Left hindlimb (tissue), 1 donor: ENCODE measurements at regions not wholly inside any gene's neighbourhood (a gene's known extent, or its start where the extent isn't known, plus 50 kb on each side); places are given as distances from the start of the nearest gene placed in this dataset.

Source experiments
- DNase-seq: peaks from one replicate; pipeline ENCODE4 v3.0.0-alpha.2; 2018

DNA sequence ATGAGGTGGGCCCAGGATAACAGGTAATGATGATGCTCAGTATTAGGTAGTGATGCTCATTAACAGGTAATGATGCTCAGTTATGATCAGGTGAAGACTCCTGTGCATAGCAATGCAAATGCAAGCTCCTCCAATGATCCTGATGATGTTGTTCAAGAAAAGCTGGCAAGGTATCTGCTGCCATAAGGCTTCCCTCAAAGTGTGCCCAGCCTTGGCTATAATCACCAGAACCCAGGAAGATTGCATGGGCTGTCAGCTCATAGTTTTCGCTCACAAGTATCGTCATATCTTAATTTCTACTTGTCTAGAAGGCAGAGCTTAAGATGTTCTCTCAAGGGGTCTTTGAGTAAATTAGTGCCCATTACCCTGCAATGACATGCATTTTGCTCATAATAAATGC is 366.2 kb upstream of the CLNK start:
- DNase-seq, result no peak

DNA sequence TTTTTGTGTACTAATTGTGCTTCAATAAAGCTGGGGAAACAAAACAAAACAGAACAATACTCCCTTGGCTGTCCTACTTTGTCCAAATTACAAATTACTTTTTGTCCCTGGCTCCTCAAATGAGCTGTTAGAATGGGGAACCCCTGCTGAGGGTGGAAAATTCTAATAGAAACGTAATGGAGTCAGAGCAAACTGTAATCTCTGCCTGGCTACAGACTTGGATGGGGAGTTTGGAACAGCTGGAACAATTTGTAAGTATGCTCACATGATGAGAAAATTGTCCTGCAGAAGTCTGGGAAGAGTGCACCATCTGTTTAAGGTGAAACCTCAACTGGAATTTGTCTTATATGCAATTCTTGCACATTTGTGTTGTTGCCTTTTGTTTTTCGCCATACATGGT is 364.4 kb upstream of the CLNK start:
- no peak for DNase-seq

DNA sequence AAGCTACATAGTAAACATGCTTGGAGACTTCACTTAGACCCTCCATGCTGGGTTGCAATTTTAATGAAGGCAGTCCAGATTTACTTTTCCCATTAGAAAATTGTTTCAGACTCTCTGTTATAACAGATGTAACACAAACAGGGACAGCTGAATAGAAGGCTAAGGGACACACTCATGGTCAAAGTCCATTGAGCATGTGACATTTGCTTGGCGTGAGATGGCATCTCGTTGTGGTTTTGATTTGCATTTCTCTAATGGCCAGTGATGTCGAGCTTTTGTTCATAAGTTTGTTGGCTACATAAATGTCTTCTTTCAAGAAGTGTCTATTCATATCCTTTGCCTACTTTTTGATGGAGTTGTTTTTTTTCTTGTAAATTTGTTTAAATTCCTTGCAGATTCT is 358.2 kb upstream of the CLNK start:
- no peak for DNase-seq

DNA sequence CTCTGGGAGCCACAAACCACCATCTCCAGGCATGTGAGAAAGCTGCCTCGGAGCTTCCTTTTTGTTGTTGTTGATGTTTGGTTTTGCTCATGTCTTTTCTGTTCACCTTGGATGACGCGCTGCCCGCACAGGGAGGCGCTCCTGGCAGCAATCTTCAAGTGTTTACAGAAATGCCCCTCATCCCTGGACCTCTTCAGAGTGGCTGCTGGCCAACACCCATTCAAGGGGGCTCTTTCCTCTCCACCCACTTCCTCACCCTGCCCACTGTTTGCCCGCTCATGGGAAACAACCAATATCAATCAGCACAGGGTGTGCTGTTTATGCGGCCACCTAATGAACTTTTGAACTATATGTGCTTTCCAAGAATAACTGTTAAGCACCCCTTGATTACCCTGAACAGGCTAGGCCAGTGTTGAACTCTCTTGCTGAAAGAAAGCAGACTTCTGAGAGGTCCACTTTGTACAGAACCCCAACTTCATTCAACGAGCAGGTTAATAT is 355.1 kb upstream of the CLNK start:
- no peak for DNase-seq

DNA sequence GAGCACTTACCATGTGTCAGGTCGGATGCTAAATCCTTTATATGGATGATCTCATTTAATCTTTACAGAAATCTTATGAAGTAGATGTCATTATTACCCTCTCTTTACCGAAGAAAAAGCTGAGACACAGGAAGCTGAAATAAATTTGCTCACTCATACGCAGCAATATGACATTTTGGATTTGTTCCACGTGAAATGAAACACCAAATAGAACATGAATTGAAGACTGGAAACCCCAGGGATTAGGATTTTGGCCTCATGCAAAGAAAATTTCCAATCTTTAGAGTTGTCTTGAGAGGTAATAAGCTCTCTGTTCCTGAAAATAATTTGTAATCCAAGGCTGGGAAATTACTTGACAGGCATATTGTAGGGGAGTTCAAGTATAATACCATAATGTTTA is 354.4 kb upstream of the CLNK start:
- no peak for DNase-seq

DNA sequence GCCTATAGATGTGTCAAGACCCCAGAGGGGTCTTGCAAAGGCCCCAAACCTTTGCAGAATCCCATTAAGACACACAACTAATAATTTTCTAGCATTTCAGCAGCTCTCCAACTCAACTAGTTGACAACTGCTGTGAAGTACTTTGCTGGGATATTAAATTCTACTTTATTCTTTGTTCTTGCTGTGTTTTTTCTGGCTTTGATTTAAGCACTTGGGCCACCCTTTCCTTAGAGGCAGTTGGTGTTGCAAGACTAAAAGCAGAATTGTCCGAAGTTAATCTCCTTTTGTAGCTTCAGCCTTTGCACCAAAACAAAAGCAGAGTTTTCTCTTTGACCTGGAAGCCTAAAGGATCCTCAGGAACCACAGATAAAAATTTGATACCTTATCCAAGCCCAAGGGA is 353.1 kb upstream of the CLNK start:
- DNase-seq, result no peak

DNA sequence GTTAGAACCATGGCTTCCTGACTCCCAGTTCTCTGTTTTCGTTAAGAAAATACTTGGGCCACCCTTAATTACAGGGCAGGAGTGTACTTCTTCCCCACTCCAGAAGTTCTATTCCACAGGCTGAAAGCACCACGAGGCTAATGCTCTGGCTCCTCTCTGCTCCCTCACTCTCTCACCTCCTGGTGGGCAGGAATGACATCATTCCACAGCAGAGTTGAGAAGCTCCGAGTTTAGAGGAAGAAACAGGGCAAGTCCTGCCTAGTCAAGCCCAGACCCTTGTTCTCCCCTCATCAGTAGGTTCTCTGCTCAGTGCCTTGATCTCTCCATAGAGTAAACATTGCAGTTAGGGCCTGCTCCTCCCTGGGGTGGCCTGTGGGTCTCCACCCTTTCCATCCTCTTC is 343.8 kb upstream of the CLNK start:
- DNase-seq, result no peak

DNA sequence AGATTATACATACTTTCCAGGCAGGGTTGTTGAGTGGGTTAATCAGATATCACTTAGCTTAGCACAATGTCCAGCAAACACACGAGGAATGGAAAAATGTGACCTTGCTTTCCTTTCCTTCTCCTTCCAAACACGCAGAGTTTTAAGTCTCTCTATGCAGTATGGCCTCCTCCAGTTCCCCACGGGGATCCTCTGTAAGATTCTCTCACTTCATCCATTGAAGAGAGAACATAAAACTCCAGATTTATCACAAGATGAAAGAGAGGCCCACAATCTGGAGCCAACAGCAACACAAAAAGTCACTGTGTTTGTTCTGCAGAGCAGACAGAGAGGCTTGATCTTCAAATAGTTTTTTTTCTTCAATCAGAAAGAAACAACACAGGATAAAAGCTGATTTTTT is 336.8 kb upstream of the CLNK start:
- DNase-seq, result no peak

DNA sequence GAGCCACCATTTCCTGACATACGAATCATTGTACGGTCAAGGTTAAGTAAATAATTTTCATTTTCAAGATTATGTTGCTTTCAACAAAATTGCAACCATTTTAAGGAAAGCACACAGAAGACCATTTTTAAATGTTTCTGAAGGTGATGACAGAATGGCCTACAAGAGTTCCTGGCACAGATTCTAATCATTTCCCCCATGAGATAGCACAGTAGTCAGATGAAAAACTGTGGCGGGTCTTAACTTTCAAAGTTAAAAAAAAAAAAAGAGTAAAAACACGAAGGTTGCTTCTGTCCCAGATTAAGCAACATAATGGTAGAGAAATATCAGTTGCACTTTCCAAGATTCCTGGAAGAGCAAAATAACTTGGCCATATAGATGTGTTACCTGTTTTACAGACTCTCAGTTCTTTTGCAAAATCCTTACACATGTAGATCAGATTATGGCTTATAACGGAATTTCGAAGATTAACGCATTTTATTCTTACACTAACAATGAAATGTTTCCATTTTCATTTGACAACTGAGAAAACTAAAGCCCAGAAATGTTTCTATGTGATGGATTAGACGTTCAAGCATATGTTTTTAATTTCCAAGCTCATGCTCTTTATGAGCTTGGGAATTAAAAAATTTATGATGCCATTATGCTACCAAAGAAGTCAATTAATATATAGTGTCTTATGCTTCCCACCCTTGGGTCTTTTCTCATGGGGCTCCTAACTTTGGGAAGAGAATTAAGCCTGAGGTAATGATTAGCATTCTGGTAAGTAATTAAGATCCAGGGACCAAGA is 335.1 kb upstream of the CLNK start:
- no peak for DNase-seq

DNA sequence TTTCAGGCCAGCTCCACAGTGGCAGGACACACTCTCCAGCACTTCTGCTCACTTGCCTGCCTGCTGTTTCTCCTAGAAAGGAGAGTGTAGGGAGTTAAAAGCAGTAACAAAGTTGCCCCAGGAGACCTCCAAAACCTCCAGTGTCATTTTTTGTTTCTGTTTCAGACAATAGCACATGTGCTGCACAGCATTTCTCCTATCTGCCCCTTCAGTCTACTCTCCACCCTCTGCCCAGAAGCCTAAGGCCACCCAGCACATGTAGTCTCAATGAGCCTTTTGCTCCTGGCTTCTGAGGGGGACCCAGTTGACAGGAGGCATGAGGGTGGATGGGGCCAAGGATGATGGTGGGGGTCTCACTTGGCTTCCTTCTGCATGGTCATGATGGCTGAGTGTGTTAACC is 329.6 kb upstream of the CLNK start:
- no peak for DNase-seq

DNA sequence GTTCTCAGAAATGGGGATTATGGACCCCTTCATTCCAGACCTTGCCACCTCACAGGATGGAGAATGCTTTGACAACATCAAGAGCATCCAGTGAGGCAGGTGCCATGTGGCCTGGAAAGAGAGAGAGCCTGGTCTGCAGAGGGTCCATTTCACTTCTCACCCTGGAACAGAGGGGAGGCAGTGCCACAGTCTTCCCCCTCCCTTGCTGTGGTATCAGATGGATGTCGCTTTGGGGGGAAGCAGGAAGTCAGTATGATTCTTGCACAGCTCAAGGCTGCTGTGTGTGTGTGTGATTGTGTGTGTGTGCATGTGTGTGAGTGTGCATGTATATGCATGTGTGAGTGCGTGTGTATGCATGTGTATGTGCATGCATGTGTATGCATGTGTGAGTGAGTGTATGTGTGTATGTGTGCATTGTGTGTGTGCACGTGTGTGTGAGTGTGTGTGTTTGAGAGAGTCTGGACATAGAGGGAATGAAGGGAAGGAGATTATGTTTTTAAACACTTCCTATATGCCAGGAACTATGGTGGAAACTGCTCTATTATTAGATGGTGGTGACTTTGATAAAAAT is 328.6 kb upstream of the CLNK start:
- no peak for DNase-seq

DNA sequence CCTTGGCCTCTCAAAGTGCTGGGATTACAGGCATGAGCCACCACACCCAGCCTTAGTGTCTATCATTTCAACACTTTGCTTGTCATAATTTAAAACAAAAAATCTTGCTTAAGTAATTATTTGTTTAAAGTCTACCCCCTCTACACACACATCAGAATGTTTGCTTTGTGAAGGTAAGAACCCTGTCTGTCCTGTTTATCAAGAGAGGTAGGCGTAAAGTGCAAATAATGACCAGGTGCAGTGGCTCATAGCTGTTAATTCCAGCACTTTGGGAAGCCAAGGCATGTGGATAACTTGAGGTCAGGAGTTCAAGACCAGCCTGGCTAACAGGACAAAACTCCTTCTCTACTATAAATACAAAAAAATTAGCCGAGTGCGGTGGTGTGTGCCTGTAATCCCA is 326.7 kb upstream of the CLNK start:
- DNase-seq, result no peak

DNA sequence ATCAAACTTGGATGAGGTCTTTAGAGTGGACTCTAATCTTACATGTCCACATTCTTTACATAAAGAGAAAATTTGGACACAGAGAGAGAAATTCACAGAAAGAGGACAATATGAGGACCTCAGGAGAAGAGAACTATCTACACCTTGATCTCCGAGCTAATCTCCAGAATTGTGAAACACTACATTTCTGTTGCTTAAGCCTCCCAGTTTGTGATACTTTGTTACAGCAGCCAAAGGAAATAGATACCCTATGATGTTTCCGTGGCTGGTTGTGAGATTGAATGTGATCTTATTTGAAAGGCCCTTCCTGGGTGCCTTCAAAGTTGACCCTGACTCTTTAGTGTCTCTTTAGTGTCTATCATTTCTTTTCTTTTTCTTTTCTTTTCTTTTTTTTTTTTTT is 326.1 kb upstream of the CLNK start:
- no peak for DNase-seq

DNA sequence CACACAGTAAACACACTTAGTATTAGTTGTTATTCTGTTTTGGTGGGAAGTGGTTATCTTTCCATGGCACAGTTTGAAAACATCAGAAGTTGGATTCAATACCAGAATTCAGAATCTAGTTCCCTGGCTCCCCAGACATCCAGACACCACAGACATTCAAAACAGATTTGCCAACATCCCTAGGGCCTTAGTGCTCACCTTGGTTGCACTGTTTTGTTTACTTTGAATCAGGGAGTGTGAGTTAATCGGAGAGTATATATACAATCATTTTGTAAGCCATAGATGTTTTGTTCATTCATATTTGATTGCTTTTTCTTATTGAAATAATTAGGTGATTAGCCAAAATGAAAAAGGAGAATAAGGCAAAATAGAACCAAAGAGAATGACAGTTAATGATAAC is 324.7 kb upstream of the CLNK start:
- DNase-seq, result no peak

DNA sequence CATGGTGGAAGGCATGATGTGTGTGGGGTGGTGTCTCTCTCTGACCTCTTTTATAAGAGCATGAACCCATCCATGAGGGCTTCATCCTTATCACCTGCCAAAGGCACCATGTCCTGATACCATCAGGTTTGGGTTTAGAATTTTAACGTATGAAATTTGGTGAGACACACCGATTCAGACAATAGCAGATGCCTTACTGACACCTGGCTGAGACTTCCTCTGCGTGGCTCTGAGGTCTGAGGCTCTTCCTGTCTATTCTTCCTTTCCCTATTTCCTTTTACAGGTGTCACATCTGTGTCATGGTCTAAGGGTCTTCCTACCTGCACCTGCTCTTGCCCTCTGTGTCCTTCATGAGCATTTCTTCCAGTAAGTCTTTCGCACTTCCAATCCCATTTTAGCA is 320.7 kb upstream of the CLNK start:
- no peak for DNase-seq

DNA sequence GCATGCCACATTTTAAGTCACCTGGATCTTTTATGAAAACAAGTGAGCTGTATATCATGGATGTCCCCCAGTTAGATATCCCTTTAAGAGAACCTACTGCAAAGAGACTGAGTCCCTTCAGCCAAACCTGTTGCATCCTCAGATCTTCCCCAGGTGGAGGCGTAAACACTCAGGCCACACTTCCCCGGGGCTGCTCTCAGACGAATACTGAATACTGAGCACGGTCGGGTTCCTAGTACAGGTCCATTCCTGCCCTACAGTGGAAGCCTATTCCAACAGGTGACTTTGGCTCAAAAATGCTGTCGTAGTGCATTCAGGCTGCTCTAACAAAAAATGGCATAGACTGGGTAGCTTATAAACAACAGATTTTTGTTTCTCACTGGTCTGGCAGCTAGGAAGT is 320.2 kb upstream of the CLNK start:
- DNase-seq, result no peak

DNA sequence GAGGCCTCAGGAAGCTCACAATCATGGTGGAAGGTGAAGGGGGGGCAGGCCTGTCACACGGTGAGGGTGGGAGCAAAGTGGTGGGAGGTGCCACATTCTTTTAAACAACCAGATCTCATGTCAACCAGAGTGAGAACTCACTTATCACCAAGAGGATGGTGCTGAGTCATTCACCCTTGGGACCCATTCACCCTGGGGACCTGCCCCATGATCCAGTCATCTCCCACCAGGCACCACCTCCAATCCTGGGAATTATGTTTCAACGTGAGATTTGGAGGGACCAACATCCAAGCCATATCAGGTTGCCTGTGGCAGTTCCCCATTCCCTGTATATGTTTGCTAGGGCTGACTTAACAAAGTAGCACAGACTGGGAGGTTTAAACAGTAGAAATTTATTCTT is 318.4 kb upstream of the CLNK start:
- DNase-seq, result no peak

DNA sequence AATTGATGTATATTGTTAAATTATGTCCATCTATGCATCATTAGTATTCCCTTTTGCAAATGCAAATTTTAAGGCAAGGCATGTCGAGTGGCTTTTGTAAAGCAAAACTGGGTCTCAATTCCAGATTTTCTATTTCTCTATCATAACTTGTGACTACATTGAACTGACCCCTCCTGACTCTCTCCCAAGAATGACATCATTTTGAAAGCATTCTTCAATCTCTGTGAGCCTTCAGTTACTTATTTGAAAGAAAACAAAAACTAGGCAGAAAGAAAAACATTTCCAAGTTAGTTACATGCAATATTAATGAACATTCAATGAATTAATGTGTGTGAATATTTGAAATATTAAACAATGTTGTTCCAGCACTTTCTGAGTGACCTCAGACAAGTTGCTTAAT is 314.3 kb upstream of the CLNK start:
- no peak for DNase-seq

DNA sequence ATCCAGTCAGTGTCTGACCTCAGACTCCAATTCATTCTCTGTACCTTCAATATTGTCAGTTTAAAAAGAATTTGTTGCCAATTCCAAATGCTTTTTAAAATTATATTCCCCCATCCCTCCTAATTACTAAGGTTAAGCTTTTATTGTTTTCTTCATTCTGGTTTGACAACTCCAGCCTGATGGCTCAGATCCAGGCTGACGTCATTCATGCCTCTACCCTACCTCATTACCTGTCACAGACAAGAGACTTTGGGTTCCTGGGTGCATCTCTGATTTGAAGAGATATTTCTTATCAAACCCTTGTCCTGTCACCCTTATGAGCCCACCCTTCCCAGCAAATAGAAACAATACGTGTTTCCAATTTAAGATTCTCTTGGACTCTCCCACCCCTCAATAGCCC is 300.2 kb upstream of the CLNK start:
- DNase-seq, result no peak

DNA sequence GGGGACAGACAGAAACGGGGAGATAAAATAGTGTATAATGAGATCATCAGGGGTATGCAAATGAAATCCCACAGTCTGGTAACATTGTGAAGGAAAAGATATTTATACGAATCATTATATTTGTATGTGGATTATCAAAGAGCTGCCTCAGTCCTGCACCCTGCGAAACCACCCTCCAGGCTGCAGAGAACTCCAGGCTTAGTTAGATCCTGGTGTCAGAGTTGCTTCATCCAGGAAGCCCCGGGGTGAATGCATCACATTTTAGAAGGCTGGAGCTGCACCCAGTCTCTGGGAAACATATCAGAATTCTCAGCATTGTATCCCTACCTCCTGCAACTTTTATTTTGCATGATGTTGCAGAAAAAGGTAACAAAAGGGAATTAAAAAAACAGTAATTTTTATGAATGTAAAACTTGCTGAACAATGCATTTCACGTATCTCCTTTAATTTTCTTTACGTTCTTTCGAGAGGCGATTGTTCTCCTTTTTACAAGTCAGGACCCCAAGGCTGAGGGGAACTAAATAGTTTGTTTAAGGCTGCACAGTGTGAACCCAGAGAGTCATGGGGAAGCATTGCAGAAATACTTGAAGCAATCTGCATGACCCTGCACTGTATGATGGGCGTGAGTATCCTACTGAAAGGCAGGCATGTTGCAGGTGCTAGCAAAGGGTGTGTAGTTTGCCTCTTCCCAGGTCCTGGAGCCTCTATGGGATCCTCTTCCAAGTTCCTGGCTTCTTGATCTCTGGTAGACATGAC is 299.5 kb upstream of the CLNK start:
- DNase-seq, result no peak

DNA sequence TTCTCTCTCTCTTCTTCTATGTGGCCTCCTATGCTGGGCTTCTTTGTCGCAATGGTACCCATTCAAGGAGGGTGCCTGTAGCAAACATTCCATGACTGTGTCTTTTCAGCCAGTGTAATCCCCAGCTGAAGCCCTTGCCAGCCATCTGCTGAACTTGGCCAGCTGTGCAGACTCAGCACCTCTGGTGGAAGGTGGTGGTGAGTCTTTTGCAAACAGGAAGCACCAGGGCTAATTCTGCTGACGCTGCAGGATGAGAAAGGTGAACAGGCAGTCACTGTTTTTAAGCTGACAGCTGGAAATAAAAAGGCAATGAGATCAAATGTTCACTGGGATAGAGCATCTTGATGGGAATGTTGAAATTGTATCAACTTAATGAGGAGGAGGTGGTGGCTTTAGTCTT is 298.7 kb upstream of the CLNK start:
- peak; percentile 42 for DNase-seq

DNA sequence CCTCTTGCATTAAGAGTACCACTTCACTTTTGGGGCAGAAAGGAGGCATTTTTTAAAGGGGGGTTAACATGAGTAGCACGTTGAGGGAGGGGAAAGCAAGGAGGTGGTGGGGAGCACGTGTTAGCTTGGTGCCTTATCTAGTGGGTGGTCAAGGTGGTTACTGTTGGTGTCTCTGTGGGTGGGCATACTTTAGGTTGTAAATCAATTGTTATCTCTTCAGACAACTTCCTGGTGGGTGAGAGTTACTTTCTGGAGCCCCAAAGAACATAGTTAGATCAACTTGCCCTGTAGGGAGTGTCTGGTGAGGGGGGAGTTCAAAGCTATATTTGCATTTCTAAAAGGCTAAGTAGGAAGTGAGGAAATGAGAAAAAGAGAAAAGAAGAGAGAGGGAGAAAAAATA is 297.7 kb upstream of the CLNK start:
- no peak for DNase-seq

DNA sequence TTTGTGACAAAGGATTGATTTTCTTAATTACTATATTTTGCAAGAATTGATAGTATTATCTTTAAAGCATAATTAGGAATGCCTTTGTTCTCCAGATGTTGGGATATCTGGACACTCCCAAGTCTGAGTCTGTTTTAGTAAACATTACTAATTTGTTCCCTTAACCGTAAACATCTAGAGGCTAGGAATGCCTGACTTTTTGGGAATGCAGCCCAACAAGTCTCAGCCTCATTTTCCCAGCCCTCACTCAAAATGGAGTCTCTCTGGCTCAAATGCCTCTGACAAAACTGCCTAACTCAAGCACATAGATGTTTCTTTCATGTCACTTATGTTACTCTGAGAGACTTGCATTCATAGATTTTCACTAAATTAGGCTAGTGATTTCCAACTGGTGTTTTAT is 297.0 kb upstream of the CLNK start:
- no peak for DNase-seq

DNA sequence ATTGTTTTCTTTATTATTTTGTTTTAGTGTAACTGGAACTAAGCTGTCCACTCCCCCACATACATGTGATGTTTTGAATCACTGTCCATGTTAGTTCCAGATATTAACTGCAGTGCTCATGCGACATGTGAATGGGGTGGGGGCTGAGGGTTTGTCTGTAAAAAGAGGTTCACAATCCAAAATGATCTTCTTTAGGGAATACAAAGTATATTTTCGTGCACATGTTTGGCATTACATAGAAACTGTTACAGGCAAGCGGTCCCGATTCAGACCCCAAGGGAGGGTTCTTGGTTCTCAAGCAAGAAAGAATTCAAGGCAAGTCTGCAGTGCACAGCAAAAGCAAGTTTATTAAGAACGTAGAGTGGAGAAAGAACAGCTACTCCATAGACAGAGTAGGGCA is 296.5 kb upstream of the CLNK start:
- DNase-seq, result no peak
